ENCODE measurements at regions not wholly inside any gene's neighbourhood (a gene's known extent, or its start where the extent isn't known, plus 50 kb on each side); places are given as distances from the start of the nearest gene placed in this dataset.
A peak's percentile ranks its signal among the peaks of the same experiment; 100 is the strongest.

GRCh38 chr16:47833771-47834170 is 322.0 kb downstream of the ABCC12 start:
- no peaks in the 10 kb centered on the region for H3K27me3 ChIP-seq (ENCODE audit: control insufficient read depth, insufficient read depth, low read length, poor library complexity, severe bottlenecking)
- no peak overlapping the region for H3K9ac ChIP-seq (ENCODE audit: extremely low read depth, low read length, poor library complexity, severe bottlenecking)
- no peak overlapping the region for H3K4me3 Mint-ChIP-seq
- TF ChIP-seq, protein P1, sequence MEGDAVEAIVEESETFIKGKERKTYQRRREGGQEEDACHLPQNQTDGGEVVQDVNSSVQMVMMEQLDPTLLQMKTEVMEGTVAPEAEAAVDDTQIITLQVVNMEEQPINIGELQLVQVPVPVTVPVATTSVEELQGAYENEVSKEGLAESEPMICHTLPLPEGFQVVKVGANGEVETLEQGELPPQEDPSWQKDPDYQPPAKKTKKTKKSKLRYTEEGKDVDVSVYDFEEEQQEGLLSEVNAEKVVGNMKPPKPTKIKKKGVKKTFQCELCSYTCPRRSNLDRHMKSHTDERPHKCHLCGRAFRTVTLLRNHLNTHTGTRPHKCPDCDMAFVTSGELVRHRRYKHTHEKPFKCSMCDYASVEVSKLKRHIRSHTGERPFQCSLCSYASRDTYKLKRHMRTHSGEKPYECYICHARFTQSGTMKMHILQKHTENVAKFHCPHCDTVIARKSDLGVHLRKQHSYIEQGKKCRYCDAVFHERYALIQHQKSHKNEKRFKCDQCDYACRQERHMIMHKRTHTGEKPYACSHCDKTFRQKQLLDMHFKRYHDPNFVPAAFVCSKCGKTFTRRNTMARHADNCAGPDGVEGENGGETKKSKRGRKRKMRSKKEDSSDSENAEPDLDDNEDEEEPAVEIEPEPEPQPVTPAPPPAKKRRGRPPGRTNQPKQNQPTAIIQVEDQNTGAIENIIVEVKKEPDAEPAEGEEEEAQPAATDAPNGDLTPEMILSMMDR (conservative IDR thresholded peaks at IDR 0.05), result no peak
- no peaks in the 10 kb centered on the region for H3K36me3 ChIP-seq (ENCODE audit: control insufficient read depth, insufficient read depth, low read length)
- peak overlapping the region; percentile 70 for H3K4me3 ChIP-seq (ENCODE audit: low read length)
- H3K27ac ChIP-seq (ENCODE audit: low read depth, low read length), result no peak overlapping the region
- DNase-seq, result no peak
- peaks cover 6% of the 10 kb centered on the region for H3K36me3 Mint-ChIP-seq (ENCODE audit: low read depth)
- H3K4me1 ChIP-seq (ENCODE audit: control insufficient read depth, insufficient read depth, low read length), result no peaks in the 10 kb centered on the region
- WGBS, 2 experiments (ENCODE audit: insufficient coverage in 1 of 2, insufficient read length in 1 of 2), result 83 to 84% methylated on average over 1 of the region's 1 CpG
- H3K27ac Mint-ChIP-seq, result no peak overlapping the region
- peaks cover 57% of the 10 kb centered on the region for H3K9me3 ChIP-seq (ENCODE audit: control insufficient read depth, low read length)
- peaks cover 60% of the 10 kb centered on the region for H3K9me3 Mint-ChIP-seq
- H3K27me3 Mint-ChIP-seq (ENCODE audit: insufficient read depth), result no peaks in the 10 kb centered on the region
- H3K4me1 Mint-ChIP-seq, result no peaks in the 10 kb centered on the region

GRCh38 chr16:47829850-47830600 is 325.8 kb downstream of the ABCC12 start:
- Mint-ChIP-seq H3K9me3 (peaks cover 52% of the 10 kb centered on the region), H3K27me3 (ENCODE audit: insufficient read depth) (no peaks in the 10 kb centered on the region), H3K4me1 (no peaks in the 10 kb centered on the region), H3K4me3 (no peak overlapping the region), H3K36me3 (ENCODE audit: low read depth) (peaks cover 4% of the 10 kb centered on the region), H3K27ac (no peak overlapping the region)
- Histone ChIP-seq H3K27me3 (ENCODE audit: control insufficient read depth, insufficient read depth, low read length, poor library complexity, severe bottlenecking) (no peaks in the 10 kb centered on the region), H3K36me3 (ENCODE audit: control insufficient read depth, insufficient read depth, low read length) (no peaks in the 10 kb centered on the region), H3K9me3 (ENCODE audit: control insufficient read depth, low read length) (peaks cover 54% of the 10 kb centered on the region), H3K27ac (ENCODE audit: low read depth, low read length) (no peak overlapping the region), H3K9ac (ENCODE audit: extremely low read depth, low read length, poor library complexity, severe bottlenecking) (no peak overlapping the region), H3K4me1 (ENCODE audit: control insufficient read depth, insufficient read depth, low read length) (no peaks in the 10 kb centered on the region), H3K4me3 (ENCODE audit: low read length) (no peak overlapping the region)
- TF ChIP-seq, protein P1 (conservative IDR thresholded peaks at IDR 0.05), result no peak
- WGBS, 2 experiments (ENCODE audit: insufficient coverage in 1 of 2, insufficient read length in 1 of 2), result 100% methylated on average over 2 of the region's 2 CpGs; no CpG with 5 or more reads in 1 of the 2 experiments
- no peak for DNase-seq

DNA sequence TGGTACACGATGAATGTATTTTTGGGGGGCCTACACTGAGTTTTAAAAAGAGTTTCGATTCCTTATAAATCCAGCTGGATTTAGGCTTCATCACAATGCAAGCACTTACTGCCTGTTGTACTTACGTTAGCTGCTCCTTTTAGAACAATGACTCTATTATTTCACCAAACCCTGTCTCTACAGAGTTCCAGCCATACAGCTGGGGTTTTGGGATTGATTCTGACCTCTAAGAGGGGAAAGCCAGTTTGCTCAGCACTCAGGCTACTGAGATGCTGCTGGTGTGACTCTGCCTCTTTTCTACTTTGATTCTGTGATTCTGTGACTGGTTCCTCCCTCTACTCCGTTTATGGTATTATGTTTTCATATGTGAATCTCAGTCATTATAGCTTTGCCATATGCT is 329.7 kb downstream of the ABCC12 start:
- no peaks in the 10 kb centered on the region for H3K27me3 ChIP-seq (ENCODE audit: control insufficient read depth, insufficient read depth, low read length, poor library complexity, severe bottlenecking)
- 91 to 100% methylated on average over 2 to 4 of the region's 4 CpGs for WGBS, 2 experiments (ENCODE audit: insufficient coverage in 1 of 2, insufficient read length in 1 of 2)
- peaks cover 26% of the 10 kb centered on the region for H3K9me3 Mint-ChIP-seq
- no peak overlapping the region for H3K27ac Mint-ChIP-seq
- no peaks in the 10 kb centered on the region for H3K36me3 ChIP-seq (ENCODE audit: control insufficient read depth, insufficient read depth, low read length)
- no peak for DNase-seq
- peaks cover 24% of the 10 kb centered on the region for H3K9me3 ChIP-seq (ENCODE audit: control insufficient read depth, low read length)
- no peak overlapping the region for H3K4me3 Mint-ChIP-seq
- H3K27ac ChIP-seq (ENCODE audit: low read depth, low read length), result no peak overlapping the region
- no peak overlapping the region for H3K9ac ChIP-seq (ENCODE audit: extremely low read depth, low read length, poor library complexity, severe bottlenecking)
- no peaks in the 10 kb centered on the region for H3K27me3 Mint-ChIP-seq (ENCODE audit: insufficient read depth)
- H3K4me1 Mint-ChIP-seq, result no peaks in the 10 kb centered on the region
- H3K36me3 Mint-ChIP-seq (ENCODE audit: low read depth), result no peaks in the 10 kb centered on the region
- no peak overlapping the region for H3K4me3 ChIP-seq (ENCODE audit: low read length)
- H3K4me1 ChIP-seq (ENCODE audit: control insufficient read depth, insufficient read depth, low read length), result no peaks in the 10 kb centered on the region
- TF ChIP-seq, protein P1 (conservative IDR thresholded peaks at IDR 0.05), result no peak

Data from endodermal cell (in vitro differentiated cells).